Skeletal muscle cell (primary cell): ENCODE measurements at regions not wholly inside any gene's neighbourhood (a gene's known extent, or its start where the extent isn't known, plus 50 kb on each side); places are given as distances from the start of the nearest gene placed in this dataset.
A peak's percentile ranks its signal among the peaks of the same experiment; 100 is the strongest.

ENCODE experiments used
- DNase-seq: peaks from one replicate; pipeline ENCODE4 v3.0.0-alpha.2; 2010; ENCODE audit warnings: low read depth
- H3K4me3 ChIP-seq: 2 replicates; pipeline ENCODE4 v1.5.1; 2011; ENCODE audit warnings: low read depth, mild to moderate bottlenecking, control low read depth, low read length, moderate library complexity

DNA sequence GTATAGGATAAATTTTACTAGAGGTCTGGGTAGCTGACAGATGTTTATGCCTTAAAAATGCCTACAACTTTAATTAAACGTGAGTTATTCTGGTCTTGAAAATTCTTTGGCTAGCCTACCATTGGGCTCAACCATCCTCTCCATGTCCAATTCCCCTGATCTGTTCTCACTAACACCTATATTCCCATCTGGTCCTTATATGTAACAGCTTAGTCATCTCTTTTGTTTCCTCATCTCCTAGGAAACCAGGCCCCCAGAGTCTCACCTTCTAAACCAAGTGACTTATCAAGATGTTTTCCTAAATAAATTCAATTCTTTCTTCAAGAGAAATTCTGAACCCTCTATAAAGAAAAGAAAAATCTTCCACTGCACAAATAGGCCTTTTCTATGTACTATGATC is 148.5 kb downstream of the TTC32 start:
- H3K4me3 ChIP-seq: no peak overlapping the region
- DNase-seq: no peak

DNA sequence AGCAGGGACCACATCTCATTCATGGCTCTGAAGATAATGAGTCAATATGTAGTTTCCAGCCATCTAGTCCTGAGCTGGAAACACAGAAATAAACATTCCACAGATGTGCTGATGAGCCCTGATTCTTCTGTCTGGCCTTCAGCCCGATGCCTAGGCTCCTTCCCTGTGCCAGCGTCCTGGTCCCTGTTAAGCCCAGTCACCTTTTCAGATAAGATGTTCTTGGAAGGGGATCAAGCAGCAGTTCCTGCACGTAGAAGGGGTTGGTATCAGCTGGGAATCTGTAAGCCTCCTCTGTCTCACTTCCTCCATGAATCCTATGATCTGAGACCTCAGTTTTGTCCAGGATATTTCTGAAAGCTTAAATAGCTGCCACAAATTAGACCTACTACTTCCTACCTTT is 149.3 kb downstream of the TTC32 start:
- DNase-seq: no peak
- H3K4me3 ChIP-seq: no peak overlapping the region

DNA sequence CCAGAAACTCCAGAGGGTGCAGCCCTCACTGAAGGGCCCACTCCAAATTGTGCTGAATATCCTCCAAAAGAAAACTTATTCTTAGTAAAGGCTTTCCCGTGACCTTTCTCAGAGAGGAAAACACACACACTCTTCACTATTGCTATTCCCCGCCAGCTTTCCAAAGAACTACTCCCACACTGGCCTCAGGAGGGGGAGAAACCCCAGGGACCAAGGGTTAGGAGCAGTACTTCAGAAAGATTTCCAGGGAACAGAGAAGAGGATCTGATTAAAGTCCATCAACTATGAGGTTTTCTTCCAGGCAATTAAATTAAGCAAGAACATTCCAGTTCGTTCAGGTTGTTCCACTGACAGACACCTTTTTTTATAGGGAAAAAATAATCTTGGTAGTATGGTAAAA is 150.2 kb downstream of the TTC32 start:
- no peak overlapping the region for H3K4me3 ChIP-seq
- DNase-seq: no peak

DNA sequence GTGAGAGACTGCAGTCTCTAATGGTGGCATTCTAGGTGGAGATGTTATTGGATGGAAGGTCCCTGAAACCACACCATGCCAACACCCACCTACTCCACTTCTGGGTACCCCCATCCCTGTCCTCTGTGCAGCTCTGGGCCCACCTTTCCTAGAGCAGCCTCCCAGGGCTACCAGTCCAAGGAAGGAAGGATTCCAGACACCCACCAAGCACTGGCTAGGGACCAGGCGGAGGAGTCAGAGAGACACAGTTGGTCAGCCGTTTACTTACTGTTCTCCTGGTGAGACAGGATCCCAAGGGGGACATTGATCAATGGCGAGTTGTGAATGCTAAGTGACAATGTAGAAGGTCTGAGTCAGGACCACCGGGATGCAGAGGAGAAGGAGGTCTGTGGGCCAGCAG is 151.6 kb downstream of the TTC32 start:
- DNase-seq: no peak
- no peak overlapping the region for H3K4me3 ChIP-seq

DNA sequence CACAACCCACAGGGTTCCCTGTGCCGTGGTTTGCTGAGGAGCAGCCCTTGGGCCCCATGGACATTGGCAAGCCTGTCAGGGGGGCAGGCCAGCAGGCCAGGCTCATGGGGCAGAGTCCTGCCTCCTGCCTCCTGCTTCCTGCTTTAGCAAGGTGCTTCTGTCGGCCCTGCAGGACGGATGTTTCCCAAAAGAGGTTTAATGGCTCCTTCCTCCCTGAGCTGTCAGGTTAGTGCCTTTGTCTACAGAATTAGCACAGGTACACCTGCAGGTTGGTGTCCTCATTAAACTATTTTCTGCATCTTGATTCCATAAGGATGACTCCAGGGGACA is 152.3 kb downstream of the TTC32 start:
- H3K4me3 ChIP-seq: no peak overlapping the region
- DNase-seq: no peak

DNA sequence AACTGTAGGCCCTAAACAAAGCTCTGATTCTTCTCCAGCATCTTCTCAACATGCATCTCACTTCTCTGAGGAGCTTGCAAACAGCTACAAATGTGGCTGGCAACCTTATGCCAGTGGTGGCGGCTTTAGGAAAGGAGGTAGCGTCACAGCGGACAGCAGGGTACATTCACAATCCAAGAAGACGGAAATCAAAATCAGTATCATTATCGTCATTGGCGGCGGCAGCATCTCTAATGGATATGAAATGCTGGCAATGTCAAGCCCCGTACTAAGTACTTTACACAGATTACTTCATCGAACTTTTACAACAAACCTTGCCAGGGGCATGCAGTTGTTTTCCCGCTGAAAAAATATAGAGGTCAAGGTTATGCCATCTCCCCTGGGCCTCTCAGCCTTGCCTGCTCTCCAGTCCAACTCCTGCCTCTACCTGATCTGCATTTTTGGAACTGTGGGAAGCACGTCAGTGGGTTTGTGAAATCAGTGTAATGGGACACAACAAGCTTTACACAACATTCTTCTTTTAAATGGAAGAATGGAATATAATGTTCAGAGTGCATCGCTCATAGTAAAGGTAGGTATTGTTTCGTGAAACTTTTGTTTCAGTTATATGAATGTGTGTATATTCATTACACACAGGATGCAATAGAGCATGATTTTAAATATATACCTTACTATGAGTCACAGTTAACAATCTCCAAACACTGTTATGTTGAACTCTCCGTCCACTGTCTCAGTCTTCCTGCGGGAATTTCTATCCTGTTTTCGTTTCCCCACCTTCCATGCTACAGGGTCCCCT is 152.9 kb downstream of the TTC32 start:
- no peak for DNase-seq

DNA sequence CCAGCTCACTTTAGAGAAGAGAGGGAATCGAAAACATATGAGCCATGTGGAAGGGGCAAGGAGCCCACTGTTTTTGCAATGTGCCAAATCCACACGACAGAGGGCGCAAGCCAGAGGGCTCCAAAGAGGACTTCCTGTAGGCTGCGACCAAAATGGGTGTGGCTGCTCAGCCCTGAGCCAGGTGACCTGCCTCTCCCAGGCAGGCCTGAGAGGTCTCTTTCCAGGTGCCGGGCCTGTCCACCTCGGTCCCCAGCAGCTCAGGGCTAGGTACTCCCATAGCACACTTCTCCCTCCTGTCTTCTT is 153.8 kb downstream of the TTC32 start:
- DNase-seq: no peak
- no peak overlapping the region for H3K4me3 ChIP-seq

More for the DNA sequence above, 152.9 kb downstream of the TTC32 start:
- no peak overlapping the region for H3K4me3 ChIP-seq

DNA sequence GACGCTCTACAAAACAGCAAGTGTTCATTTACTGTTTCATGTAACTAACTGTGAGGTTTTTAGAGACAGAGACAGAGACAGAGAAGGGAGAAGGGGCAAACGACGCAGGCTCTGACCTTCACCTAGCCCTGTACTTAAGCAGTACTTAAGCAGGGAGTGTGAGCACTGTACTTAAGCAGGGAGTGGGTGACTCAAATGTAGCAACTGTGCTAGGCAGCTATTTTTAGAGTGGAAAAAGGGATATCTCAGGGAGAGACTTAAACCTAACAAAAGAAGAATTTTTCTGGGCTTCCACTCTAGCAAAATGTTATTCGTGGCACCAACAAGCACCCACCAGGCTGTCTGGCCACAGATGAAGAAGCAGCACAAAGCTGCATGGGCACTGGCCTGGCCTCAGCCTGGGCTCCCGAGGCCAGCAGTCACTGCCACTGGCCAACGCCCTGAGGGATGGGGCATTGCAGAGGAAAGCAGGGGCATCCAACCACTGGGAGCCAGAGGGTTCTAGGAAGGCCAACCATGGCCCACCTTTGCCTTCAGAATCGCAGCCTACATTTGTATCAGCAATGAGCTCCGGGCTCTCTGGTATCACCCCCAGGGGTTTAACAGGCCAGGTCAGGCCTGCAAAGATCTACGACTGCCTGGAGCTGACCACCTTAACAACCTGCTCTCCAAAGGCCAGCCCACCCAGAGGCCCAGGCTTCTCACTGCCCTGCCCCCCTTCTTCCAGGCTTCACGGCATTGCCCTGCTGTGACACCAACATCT is 154.3 kb downstream of the TTC32 start:
- no peak overlapping the region for H3K4me3 ChIP-seq
- DNase-seq: no peak

DNA sequence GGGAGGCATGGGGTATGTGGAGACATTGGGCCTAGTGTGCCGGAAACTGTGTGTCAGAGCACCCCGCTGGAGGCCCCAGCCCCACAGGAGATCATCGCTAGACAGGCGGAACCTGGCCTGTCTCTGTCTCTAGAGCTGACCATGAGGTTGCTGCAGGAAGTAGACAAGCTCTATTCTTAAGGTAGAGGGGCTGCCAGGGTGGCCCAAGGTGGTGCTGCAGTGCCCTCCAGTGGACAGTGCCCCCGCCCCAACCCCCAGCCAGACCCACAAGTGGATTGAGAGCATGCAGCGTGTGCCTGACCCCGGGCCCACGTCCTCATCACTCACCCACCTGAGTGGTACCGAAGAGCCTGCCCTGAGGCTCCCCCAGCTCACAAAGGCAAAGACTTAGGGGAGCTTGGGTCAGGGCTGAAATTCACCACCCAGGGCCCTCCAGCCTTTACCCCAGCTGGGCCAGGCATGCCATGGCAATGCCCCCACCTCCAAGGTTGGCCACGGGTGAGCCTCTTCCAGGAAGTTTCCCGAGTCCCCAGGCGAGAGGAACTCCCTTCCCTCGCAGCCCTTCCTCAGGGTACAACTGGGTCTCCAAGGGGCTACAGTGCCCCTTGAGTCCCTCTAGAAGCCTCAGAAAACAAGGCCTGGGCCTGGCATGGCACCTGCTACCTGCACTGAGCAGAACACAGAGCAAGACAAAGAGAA is 155.0 kb downstream of the TTC32 start:
- H3K4me3 ChIP-seq: no peak overlapping the region
- DNase-seq: no peak

DNA sequence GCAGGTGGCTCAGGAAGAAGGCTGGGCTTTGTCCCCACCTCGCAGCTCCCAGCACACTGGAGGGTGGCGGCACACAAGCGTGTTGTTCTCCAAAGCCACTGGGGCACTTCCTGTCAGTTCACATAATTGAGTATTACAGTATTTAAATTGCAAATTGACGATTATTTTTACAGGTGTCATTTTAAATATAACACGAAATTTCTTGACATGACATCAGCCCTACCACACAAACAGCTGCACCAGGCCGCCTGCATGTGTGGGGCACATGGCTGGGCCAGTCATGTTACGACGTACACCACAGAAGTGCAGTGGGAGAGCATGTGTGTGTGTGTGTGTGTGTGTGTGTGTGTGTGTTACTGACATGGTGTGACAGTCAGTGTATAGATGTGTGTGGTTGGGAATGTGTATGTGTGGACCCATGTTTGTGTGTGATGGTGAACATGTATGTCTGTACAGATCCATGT is 155.6 kb downstream of the TTC32 start:
- H3K4me3 ChIP-seq: no peak overlapping the region
- no peak for DNase-seq

DNA sequence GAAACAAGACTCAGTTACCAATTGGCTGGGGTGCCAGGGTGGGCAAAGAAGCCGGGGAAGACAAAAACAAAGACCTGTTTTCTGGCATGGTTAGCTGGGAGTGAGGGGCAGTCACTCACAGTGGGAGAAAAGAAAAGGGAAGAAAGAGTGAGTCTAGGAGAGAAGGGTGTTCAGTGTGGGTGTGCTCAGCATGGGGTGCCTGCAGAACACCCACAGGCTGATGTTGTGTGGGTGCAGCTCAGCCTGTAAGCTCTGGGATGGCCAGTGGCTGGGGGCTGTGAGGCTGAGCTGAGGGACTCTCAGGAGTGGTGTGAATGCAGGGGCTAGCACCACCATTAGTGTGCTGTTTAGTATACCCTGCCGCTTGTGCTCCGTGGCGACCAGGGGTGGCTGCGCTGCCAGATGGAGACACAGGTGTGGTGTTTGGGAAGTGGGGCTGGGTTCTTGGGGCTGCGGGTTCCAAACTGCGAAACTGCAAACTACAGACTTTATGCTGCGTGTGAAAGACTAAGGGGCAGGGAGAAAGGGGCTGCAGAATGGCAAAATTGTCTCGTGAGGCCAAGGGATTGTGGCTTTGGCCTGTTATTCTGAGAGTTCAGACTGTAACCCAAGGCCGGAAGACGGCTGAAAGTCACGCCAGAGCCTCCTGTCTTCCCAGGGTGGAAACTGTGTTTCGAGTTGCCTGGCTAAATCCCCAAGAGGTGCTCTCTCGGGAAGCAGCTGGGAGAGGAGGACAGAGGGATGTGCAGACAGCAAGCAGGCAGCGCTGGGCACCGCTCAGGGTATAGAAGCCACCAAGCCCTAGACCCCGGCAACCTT is 156.3 kb downstream of the TTC32 start:
- no peak for DNase-seq
- H3K4me3 ChIP-seq: no peak overlapping the region

DNA sequence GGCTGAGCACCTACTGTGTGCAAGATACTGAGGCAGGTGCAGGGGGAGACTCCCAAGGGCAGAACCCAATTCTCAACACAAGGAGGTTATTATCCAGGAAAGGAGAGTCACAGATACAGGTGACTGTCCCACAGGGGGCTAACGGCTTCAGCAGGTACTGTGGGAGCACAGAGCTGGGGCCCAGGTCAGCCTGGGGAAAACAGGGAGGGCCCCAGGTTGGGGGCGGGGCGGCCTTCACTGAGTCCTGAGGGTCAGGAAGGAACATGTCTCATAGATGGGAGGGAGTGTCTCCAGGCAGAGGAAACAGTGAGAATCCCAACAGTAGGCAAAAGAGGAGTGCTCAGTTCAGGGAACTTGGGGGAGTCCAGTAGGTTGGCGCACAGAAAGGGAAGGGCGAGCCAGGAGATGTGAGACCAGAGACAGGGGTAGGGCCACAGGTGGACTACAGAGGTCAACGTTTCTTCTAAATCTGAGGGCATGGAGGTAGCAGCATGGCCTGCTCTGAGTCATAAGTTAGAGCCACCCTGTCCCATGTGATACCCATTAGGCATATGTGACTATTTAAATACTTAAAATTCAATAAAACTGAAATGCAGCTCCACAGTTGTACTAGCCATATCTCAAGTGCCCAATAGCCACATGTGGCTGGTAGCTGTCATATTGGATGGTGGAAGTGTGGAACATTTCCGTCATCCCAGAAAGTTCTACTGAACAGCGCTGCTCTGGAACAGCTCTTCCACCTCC is 157.2 kb downstream of the TTC32 start:
- H3K4me3 ChIP-seq: no peak overlapping the region
- DNase-seq: no peak

DNA sequence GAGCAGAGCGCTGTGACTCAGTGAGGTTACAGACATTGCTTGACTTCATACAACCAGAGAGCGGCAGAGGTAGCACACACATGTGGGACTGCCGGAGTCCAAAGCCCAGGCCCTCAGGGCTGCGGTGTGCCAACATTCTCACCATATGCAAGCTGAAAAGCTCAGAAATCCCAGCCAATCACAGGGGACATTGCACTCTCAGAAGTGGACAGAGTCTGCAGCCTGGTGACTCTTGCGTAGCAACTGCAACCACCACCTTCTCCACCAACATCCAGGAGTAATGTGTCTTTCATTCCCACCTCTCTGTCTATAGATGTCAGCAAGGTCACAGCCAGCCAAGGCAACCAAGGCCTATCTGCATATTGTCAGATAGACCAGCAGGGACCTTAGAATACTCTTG is 158.1 kb downstream of the TTC32 start:
- DNase-seq: no peak
- no peak overlapping the region for H3K4me3 ChIP-seq

DNA sequence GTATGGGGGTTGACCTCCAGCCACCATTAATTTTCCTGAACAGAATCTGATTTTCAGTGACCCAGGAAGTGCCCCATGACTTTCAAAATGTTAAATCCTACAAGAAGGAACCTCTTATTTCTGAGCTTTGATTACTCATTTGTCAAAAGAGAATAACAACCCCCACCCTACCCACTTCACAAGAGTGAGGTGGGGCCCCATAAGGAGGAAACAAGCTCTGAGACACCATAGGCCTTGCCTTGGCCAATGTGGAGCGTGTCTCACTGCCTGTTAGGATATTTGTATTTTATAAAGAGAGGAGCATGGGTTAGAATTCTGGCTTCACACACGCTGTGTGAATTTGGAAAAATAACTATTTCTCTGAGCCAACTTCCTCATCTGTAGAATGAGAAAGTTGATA is 158.9 kb downstream of the TTC32 start:
- no peak overlapping the region for H3K4me3 ChIP-seq
- DNase-seq: no peak

DNA sequence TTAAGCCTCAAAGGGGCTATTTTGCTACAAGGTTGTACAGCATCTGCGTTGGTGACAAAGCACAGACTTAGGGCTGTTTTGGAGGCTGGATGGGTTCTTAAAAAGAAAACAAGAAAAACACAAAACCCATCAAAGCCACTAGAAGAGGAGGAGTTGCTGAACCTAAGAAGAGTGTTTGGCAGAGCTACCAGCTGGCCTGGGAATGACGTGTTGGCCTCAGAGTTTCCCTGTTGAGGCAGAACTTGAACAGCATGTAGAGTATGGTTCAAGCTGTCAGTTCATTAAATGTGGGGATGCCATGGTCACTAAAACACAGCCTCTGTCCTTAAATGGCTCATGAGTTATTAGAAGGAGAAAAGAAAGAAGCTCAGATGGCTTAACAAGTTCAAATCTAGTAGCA is 162.5 kb downstream of the TTC32 start:
- DNase-seq: no peak
- H3K4me3 ChIP-seq: no peak overlapping the region

DNA sequence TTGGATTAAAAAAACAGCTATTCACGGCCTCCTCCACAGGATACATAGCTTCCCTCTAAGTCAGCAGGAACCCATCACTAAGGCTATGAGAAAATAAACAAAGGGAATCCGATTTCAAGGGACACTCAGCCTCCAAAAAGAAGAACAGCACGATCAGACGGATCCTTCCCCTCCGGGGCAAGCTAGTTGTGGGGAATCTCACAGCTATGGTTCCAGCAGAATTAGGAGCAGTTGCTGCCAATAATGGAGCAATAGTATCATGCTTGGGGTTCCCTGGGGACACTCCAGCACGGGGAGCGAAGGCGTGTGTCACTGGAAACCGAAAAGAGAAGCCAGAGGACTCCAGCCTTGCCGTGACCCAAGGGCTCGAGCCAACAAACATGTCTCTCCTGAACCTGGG is 163.1 kb downstream of the TTC32 start:
- DNase-seq: peak; percentile 62

DNA sequence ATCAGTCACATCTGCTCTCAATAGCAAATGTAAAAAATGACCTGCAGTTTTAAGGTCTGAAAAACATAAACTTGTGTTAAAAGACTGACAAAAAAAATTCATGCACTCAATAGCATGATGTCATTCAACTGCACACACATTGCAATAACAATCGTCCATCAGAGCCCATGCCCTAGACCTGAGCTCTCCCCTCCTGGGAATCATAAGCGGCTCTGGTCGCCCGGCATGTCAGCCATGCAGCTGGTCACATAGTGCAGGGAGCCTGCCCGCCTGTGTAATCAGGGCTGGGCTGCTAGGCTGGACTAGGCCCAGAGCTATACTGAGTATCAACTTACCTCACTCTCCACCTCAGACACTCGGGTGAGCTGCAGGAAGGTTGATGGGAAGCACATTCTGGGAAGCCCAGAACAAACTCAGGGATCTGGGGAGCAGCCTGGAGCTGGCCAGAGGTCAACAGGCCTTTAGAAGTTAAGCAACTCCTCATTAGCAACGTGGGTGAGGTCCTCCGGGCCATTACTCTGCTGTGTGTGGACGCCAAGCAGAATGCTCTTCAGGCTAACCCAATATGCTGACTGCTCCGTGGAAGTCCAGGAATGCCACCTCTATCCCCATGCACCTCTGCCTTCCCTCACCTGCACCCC is 165.5 kb downstream of the TTC32 start:
- no peak for DNase-seq

More for the DNA sequence above, 163.1 kb downstream of the TTC32 start:
- H3K4me3 ChIP-seq: no peak overlapping the region

DNA sequence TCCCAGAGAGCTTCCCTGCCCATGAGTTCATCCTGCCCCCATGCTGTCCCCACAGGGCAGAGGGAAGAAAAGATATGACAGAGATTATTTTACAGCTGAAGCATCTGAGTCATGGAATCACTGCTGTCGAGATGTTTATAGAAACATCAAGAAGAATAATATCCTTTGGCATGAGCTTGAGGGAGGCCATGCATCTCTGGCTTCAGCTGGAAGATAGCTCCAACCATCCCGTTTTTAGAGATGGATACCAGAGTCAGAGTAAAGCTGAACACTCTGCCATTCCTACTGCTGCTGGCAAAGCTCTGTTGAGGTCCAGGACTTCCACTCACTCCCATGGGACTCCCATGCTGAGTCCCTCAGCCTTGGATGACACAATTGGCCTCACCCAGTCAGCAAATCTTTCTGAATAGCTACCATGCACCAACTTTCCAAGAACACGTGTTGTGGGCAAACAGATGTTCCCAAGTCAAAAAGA is 167.8 kb downstream of the TTC32 start:
- no peak overlapping the region for H3K4me3 ChIP-seq
- DNase-seq: no peak

More for the DNA sequence above, 165.5 kb downstream of the TTC32 start:
- no peak overlapping the region for H3K4me3 ChIP-seq

DNA sequence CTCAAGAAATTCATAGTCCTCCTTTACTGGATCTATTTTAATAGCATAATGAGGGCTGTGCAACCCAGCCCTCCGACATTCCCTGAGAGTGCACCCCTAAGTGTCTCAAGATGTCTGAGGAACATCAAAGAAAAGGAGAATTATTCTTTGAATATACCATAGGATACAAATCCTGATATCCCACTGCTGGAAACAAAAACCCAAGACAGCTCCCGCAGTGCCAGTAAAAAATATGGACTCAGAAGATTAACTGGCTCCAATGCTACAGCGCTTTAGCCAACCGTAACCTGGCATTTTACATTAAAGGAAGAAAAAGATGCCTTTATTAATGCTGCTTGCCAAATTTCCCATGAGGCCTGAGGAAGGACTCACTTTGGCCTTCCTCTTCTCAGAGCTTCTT is 168.4 kb downstream of the TTC32 start:
- no peak overlapping the region for H3K4me3 ChIP-seq
- no peak for DNase-seq
